H7 (cell line): ENCODE measurements at regions not wholly inside any gene's neighbourhood (a gene's known extent, or its start where the extent isn't known, plus 50 kb on each side); places are given as distances from the start of the nearest gene placed in this dataset.

Source experiments
- DNase-seq: peaks from one replicate; pipeline ENCODE4 v3.0.0; 2012
- H3K27me3 ChIP-seq: 2 replicates; pipeline ENCODE4 v1.6.0; 2011; ENCODE audit warnings: mild to moderate bottlenecking, low read length; ENCODE audit not compliant: control insufficient read depth, insufficient read depth
- H3K36me3 ChIP-seq: replicated peaks from 2 replicates; pipeline ENCODE4 v1.5.1; 2011; ENCODE audit warnings: low read length; ENCODE audit not compliant: control insufficient read depth, insufficient read depth
- H3K4me3 ChIP-seq: 2 replicates; pipeline ENCODE4 v1.5.1; 2011; ENCODE audit warnings: low read depth, mild to moderate bottlenecking, control low read depth, low read length, moderate library complexity; ENCODE audit not compliant: insufficient read depth

GRCh38 chr18:79612291-79613108 lies 67.1 kb upstream of the CTDP1 start:
- Histone ChIP-seq H3K4me3 (no peak overlapping the region), H3K36me3 (no peaks in the 10 kb centered on the region), H3K27me3 (no peaks in the 10 kb centered on the region)
- DNase-seq, result no peak

- no peaks in the 10 kb centered on the region for H3K27me3 ChIP-seq
- no peaks in the 10 kb centered on the region for H3K36me3 ChIP-seq
- no peak overlapping the region for H3K4me3 ChIP-seq
- DNase-seq, result no peak
These were observed 66.2 kb upstream of the CTDP1 start for GRCh38 chr18:79613186-79613931.

- no peak for DNase-seq
- H3K36me3 ChIP-seq, result no peaks in the 10 kb centered on the region
- H3K27me3 ChIP-seq, result no peaks in the 10 kb centered on the region
- no peak overlapping the region for H3K4me3 ChIP-seq
These were observed 65.2 kb upstream of the CTDP1 start for GRCh38 chr18:79614211-79614955.

DNA sequence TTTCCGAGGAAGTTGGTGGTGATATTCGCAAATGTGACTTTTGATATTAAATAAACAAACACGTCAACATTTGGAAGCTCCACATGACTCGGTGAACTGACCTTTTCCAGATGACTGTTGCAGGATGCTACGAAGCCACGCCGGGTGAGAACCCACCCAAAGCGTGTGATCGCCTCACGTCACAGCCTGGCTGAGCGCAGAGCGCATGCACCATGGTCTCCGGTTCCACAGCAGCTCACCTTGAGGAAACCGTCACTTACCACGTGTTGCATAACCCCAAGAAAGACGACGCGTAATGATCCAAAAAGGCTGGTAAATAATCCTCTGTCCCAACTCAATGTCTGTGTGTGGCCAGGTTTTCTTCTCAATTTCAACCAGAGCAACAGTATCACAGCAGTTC lies 64.5 kb upstream of the CTDP1 start:
- DNase-seq, result no peak
- no peak overlapping the region for H3K4me3 ChIP-seq
- H3K27me3 ChIP-seq, result no peaks in the 10 kb centered on the region
- no peaks in the 10 kb centered on the region for H3K36me3 ChIP-seq

GRCh38 chr18:79615586-79615985 lies 64.0 kb upstream of the CTDP1 start:
- DNase-seq, result no peak
- H3K4me3 ChIP-seq, result no peak overlapping the region
- H3K27me3 ChIP-seq, result no peaks in the 10 kb centered on the region
- no peaks in the 10 kb centered on the region for H3K36me3 ChIP-seq

DNA sequence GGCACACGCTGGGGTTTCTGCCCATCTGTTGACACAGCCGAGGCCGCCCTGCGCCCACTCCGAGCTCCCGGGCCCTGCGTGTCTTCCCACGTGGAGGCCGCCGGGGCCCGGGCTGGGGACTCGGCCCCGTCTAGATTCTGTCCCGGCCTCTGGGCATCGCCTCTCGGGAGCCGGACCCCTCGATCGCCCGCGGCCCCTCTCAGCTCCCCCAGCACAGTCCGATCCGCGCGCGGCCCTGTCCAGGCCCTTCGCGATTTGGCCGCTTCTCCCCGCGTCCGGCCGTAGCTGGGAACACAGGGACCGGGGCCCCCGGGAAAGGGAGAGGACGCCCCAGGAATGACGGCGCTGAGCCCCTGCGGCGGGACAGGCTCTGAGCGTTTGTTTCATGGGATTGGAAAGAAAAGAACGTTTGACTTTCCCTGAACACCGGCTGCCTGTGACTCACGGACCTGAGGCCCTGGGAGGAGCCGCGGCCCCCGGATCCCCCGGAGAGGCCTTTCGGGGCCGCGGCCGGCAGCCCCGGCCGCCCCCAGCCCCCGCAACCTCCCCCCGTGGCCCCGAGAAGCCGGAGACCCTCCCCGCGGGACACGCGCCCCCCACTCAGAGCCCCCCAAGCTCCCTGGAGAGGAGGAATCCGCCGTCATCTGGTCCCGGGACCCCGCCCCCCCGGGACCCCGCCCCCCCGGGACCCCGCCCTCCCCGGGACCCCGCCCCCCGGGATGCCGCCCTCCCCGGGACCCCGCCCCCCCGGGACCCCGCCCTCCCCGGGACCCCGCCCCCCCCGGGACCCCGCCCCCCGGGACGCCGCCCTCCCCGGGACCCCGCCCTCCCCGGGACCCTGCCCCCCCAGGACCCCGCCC lies 62.7 kb upstream of the CTDP1 start:
- Histone ChIP-seq H3K27me3 (no peaks in the 10 kb centered on the region), H3K4me3 (peak overlapping the region; percentile 20; the same call in 1 of the 2 replicates), H3K36me3 (no peaks in the 10 kb centered on the region)
- no peak for DNase-seq

GRCh38 chr18:79617511-79618500 lies 61.8 kb upstream of the CTDP1 start:
- no peak for DNase-seq
- no peaks in the 10 kb centered on the region for H3K27me3 ChIP-seq
- no peaks in the 10 kb centered on the region for H3K36me3 ChIP-seq
- no peak overlapping the region for H3K4me3 ChIP-seq

GRCh38 chr18:79620576-79621165 lies 58.9 kb upstream of the CTDP1 start:
- Histone ChIP-seq H3K27me3 (no peaks in the 10 kb centered on the region), H3K4me3 (no peak overlapping the region), H3K36me3 (no peaks in the 10 kb centered on the region)
- no peak for DNase-seq

DNA sequence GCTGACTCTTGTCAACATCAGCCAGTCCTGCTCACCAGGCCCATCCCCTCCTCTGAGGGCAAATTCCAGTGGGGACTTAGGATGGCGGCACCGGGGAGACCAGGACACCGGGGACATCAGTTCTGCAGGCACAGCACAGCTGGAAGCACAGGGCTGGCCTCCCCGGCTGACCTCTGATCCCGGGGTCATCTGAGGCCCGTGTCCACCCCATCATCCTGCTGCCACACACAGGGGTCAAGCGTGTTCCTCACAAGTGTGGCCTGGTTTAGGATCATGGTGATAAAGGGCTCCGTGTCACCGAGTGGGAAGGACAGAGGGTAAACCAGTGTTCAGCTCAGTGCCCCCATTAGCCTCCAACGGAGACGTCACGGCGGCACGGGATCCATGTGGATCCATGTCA lies 58.1 kb upstream of the CTDP1 start:
- no peaks in the 10 kb centered on the region for H3K27me3 ChIP-seq
- no peaks in the 10 kb centered on the region for H3K36me3 ChIP-seq
- no peak overlapping the region for H3K4me3 ChIP-seq
- no peak for DNase-seq

DNA sequence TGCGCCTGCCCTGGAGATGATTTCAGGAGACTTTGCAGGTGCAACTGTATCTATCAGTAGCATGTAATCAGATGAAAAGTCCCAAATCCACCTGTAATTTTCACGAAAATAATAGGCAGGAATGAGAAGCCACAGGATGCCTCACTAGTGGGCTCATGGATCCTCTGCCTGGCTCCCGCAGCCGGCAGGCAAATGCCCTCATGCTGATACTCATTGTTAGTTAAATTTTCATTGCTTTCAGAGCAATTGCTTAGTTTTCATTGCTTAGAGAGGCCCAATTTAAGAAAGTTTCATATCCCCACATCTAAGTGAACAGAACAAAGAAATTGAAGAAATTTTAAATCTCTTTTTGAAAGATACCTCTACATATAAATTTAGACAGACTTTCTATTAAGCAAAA lies 57.6 kb upstream of the CTDP1 start:
- no peak overlapping the region for H3K4me3 ChIP-seq
- no peaks in the 10 kb centered on the region for H3K36me3 ChIP-seq
- H3K27me3 ChIP-seq, result no peaks in the 10 kb centered on the region
- no peak for DNase-seq

DNA sequence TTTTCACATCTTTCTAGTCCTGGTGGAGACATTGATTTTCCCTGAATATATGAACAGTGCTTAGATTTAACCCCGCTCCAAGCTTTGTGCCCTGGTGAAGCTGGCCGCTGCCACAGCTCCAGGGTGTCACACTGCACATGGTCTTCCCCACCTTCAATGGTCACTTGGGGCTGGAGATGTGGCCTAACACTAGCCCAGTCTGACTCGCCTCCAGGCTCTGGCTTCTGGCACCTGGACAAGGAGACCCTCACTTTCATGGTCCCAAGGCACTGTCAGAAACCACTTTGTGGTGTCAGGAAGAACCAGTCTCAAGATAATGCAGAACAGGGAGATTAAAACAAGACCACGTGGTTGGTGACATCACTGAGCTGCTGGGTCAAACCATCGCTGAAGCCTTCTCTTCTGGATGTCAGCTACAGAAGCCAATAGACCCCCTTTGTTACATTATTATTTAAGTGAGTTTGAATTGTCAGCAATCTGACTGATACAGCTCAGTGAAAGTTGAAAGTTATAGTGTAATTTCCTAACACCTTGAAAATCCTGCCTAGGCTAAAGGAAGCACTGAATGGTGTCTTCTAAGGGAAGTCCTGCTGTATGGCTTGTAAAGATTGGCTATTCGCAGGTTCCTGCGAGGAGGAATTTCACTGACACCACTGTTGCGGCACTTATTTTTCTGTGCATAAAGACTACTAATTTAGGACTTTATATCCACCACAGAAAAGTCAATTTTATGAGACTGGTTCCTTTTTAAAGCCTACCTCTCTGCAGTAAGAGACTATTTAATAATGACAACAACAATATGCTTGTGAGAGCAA lies 55.0 kb upstream of the CTDP1 start:
- no peak overlapping the region for H3K4me3 ChIP-seq
- H3K27me3 ChIP-seq, result no peaks in the 10 kb centered on the region
- no peaks in the 10 kb centered on the region for H3K36me3 ChIP-seq
- no peak for DNase-seq

DNA sequence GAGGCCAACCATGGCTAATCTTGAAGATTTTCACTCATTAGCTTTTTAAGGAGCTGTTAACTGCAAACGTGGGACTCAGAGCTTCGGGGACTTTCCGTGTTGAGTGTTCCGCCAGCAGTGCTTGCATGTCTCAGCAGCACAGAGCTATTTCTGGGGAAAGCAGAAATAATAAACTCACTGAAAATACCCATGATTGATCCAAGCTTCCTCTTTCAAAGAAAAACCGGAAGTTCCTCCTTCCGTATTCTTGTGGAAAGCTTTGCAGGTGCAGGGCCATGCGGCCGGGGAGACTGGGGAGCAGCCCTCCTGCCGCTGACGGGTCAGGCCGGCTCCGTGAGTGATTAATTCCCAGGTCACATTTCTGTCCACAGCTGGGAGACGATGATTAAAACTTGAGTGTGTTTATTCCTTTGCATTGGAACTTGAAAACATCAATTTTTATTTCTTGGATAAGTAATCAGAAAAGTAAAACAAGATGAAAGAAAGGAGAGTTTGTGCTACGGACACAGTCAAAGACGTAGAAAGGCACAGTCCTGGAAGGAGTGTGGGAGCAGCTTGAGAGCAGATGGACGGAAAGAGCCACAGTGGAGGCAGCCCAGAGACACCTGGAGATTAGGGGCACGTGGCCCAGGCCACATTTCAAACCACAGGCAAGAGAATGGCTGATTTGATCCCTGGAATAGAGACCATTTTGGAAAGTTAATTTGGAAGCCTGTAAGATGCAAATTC lies 54.2 kb upstream of the CTDP1 start:
- no peak for DNase-seq
- Histone ChIP-seq H3K4me3 (no peak overlapping the region), H3K27me3 (no peaks in the 10 kb centered on the region), H3K36me3 (no peaks in the 10 kb centered on the region)
